ENCODE measurements at regions not wholly inside any gene's neighbourhood (a gene's known extent, or its start where the extent isn't known, plus 50 kb on each side); places are given as distances from the start of the nearest gene placed in this dataset.

- 2% methylated on average over 3 of the region's 3 CpGs for WGBS (ENCODE audit: insufficient coverage, low coverage, missing lambda C conversion rate)
- no peak for TF ChIP-seq EP400 (IDR thresholded peaks at IDR 0.05)
- TF ChIP-seq, protein P1, sequence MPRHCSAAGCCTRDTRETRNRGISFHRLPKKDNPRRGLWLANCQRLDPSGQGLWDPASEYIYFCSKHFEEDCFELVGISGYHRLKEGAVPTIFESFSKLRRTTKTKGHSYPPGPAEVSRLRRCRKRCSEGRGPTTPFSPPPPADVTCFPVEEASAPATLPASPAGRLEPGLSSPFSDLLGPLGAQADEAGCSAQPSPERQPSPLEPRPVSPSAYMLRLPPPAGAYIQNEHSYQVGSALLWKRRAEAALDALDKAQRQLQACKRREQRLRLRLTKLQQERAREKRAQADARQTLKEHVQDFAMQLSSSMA (CRISPR knock-in tag; IDR thresholded peaks at IDR 0.05), result no peak
- no peak for TF ChIP-seq SIN3B (IDR thresholded peaks at IDR 0.05; ENCODE audit: low read depth)
- no peak for TF ChIP-seq ZBTB7A (IDR thresholded peaks at IDR 0.05; ENCODE audit: borderline replicate concordance, control insufficient read depth, low read depth, low read length)
- TF ChIP-seq BRD9 (IDR thresholded peaks at IDR 0.05; ENCODE audit: low read depth, partially characterized antibody), result no peak
- no peak for TF ChIP-seq USF1 (CRISPR knock-in tag; IDR thresholded peaks at IDR 0.05)
- TF ChIP-seq POLR2B (IDR thresholded peaks at IDR 0.05; ENCODE audit: low read depth, partially characterized antibody), result no peak
- TF ChIP-seq CREB5 (CRISPR knock-in tag; IDR thresholded peaks at IDR 0.05), result no peak
- TF ChIP-seq ZNF561 (CRISPR knock-in tag; conservative IDR thresholded peaks at IDR 0.05), result no peak
- TF ChIP-seq ZNF143 (CRISPR knock-in tag; IDR thresholded peaks at IDR 0.05), result no peak
- no peak for TF ChIP-seq SAP30 (IDR thresholded peaks at IDR 0.05; ENCODE audit: borderline replicate concordance, insufficient read depth, low read depth, low read length, poor library complexity, severe bottlenecking)
- TF ChIP-seq RBM34 (IDR thresholded peaks at IDR 0.05; ENCODE audit: borderline replicate concordance, insufficient read depth, low read length), result no peak
Measured at GRCh38 chr12:62146318-62146717, 113.9 kb upstream of the USP15 start.

More at GRCh38 chr12:62146318-62146717, 113.9 kb upstream of the USP15 start:
- H3K9me1 ChIP-seq (ENCODE audit: control insufficient read depth, insufficient read depth, low read length), result no peaks in the 10 kb centered on the region
- DNase-seq (ENCODE audit: extremely low read depth in 1 of 4, low spot score in 3 of 4) (no peak), ATAC-seq (no peak), FAIRE-seq (no peak)
- no peak overlapping the region for H3K4me2 ChIP-seq (ENCODE audit: insufficient read depth, low read length)
- no peaks in the 10 kb centered on the region for H3K36me3 ChIP-seq (ENCODE audit: control insufficient read depth, insufficient read depth, low read length)
- ChIA-PET POLR2A (no interaction called here), CTCF (ENCODE audit: low intra/inter-chr PET ratio) (interaction anchor here (0.6 kb wide), 1 partner anchor 21 kb away, joined by 3 read pairs; no protein-coding TSS in a partner anchor)
- H3K4me1 ChIP-seq (replicated peaks in 1 of 2; ENCODE audit: control insufficient read depth in 2 of 2, insufficient read depth in 2 of 2, low read length in 2 of 2), result no peaks in the 10 kb centered on the region
- H3K27me3 ChIP-seq (ENCODE audit: control insufficient read depth in 2 of 2, insufficient read depth in 2 of 2, low read length in 2 of 2), result no peaks in the 10 kb centered on the region; a peak in 1 of 5 replicates
- in situ Hi-C loops (cut with MboI) (no loop called here), intact Hi-C loops (cut with micrococcal nuclease) (no loop called here)
- H3K27ac ChIP-seq (ENCODE audit: extremely low read depth, low read depth, low read length), result no peak overlapping the region
- no peak overlapping the region for H2AFZ ChIP-seq (ENCODE audit: low read depth, low read length)
- H3K9me3 ChIP-seq (replicated peaks; ENCODE audit: control insufficient read depth, insufficient read depth, low read depth, low read length), result no peaks in the 10 kb centered on the region
- no TSS peak for BruUV-seq (replicated peaks)
- no peaks in the 10 kb centered on the region for H3K79me2 ChIP-seq (ENCODE audit: control insufficient read depth, insufficient read depth, low read length)
- H4K20me1 ChIP-seq (replicated peaks; ENCODE audit: control insufficient read depth, insufficient read depth, low read length), result no peaks in the 10 kb centered on the region
- no peak overlapping the region for H3K4me3 ChIP-seq
- H3K9ac ChIP-seq (ENCODE audit: insufficient read depth in 1 of 2, low read depth in 2 of 2, low read length in 2 of 2), result no peak overlapping the region

All from K562 (cell line).